OCI-M1 (cell line): ENCODE measurements at regions not wholly inside any gene's neighbourhood (a gene's known extent, or its start where the extent isn't known, plus 50 kb on each side); places are given as distances from the start of the nearest gene placed in this dataset.

Experiments
- DNase-seq: peaks from one replicate; lab custom pipeline; 2025; lab: John Stamatoyannopoulos, UW

DNA sequence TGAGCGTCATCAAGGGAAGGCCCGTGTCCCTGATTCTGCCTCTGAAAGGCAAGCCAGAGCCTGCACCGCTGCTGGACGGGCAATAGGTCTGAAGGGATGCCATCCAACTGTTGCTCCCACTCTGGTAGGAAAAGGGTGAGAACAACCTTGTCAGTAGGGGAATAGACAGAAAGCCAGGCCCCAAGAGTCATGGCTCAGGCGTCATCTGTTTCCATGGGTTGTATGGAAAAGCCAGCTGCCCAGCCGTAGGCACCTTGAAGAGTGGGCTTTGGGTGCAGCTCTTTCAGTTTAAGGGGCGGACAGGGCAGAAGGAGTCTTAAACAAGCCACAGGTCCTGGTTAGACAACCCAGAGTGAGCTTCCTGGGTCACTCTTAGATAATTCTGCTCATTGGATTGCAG is 66.5 kb downstream of the RNF6 start:
- no peak for DNase-seq

DNA sequence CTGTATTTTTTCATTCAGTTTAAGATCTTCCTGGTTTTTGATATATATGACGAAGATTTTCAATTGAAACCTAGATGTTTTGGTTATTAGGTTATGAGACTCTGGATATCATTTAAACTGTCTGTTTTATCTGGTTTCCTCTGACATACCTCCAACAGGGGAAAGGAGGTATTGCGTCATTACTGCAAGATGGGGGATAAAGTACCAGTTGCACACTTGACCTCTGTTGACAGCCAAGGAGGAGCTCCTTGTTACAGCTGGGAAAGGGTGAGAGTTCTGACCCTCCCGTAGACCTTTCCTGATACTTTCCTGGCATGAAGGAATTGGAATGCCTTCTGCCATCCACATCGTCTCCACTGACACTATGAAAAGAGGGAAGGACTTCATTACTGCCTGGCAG is 82.0 kb upstream of the SHISA2 start:
- DNase-seq, result no peak

DNA sequence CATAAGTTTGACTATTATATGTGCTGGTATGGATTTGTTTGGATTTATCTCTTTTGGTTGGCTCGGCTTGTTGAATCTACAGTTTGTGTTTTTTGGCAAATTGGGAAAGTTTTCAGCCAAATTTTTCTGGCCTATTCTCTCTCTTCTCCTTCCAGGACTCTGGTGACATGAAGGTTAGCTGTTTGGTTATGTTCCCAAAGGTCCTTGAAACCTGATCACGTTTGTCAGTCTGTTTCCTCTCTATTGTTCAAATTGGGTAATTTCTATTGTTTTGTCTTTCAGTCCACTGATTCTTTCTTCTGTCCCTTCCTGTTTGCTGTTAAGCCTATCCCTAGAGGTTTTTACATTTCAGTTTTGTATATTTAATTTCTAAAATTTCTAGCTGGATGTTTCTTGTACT is 81.5 kb upstream of the SHISA2 start:
- no peak for DNase-seq

DNA sequence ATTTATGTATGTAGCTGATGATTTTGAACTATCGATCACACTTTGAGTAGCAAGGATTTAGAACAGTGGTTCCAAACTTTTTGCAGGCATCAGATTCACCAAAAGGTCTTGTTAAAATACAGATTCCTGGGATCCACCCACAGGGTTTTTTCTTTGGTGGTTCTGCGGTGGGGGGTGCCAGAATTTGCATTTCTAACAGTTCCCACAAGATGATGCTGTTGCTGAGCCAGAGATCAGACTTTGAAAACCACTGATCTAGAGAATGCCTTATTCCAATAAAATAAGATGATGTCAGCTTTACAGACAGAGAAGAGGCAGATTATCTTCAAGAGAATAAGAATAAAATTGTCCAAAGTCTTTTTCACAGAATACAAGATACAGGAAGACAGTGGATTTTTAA is 80.9 kb upstream of the SHISA2 start:
- DNase-seq, result peak; percentile 3

DNA sequence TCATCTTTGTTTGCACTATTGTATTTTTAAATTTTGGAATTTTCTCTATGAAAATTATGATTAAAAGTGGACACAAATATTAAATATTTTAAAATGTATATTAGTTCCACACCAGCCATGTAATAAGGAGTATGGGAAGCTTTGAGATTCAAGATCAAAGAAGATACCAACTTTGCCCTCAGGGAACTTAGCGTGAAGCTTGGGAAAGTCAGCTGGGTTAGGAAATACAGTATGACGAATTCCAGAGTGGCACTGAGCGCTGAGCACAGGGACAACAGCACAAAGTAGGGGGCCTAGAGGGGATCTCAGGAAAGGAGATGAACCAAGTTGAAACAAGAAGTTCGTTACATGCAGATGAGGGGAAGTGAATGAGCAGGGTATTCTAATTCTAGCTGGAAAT is 76.9 kb upstream of the SHISA2 start:
- no peak for DNase-seq

DNA sequence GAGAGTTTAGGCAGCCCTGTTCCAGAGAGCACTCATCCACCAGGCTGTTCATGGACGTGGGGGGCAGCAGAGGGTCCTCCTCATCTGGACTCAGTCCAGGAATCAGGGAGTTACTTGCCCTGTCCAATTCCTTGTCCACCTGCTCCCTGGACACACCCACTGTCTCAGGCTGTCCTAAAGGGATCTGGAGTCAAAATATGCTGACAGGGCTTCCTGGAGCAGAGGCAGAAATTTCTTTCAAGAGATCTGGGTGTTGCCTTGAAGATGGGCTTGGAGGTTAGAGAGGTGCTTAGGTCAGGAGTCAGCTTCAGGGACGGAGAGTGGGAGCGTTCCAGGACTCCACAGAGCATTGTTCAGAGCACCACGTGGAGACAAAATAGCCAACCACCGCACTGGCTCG is 65.8 kb upstream of the SHISA2 start:
- no peak for DNase-seq

DNA sequence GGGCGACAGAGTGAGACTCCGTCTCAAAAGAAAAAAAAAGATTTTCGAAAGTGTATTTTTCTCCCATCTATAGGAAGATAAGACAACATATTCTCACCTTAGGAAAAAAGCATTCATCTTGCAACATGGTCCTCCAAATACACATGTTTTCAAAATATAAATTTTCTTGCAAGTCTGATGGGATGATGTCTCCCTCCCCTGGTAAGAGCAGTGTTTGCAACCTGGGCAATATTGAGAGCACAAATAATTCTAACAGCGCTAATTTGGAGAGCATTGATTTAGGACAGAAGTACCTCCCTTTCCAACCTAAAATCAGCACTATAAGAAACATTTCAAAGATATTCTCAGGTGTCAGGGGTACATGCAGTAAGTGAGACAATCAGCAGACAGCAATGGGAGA is 61.0 kb upstream of the SHISA2 start:
- no peak for DNase-seq

DNA sequence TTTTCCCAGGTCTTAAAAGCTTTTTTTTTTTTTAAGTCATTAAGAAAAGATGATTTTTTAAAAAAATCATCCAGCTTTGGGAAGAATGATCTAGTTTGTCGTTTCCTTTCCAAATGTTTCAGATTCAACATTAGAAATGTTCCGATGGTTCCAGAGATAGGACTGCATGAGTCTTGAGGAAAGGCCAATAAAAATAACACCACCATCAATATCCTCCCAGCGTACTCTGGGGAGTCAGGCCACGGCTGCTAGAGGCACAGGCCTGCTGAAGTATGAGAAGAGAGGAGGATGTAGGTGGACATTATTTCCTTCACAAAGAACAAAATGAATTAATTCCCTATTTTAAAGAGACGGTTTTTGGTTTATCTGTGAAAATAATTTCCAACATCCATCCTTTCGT is 60.0 kb upstream of the SHISA2 start:
- DNase-seq, result no peak
